ENCODE measurements at regions not wholly inside any gene's neighbourhood (a gene's known extent, or its start where the extent isn't known, plus 50 kb on each side); places are given as distances from the start of the nearest gene placed in this dataset.

DNA sequence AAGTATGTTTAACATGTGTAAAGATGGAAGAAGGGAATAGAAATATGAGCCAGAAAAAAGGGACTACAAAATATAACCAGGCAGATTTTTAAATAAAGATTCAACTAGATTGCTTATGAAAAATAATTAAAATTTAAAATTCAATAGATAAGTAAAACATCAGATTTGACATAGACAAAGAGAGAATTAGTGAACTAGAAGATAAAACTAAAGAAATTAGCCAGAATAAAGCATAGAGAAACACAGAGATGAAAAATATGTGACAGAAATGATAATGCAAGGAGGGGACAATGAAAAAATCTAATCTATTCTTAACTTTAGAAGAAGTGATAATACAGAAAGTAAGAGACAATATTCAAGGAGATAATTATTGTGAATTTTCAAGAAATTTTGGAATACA is 222.6 kb upstream of the PMFBP1 start:
- H3K27ac Mint-ChIP-seq, result no peak overlapping the region
- no peaks in the 10 kb centered on the region for H3K4me1 Mint-ChIP-seq
- H3K27me3 Mint-ChIP-seq (ENCODE audit: low read depth), result no peaks in the 10 kb centered on the region
- H3K4me3 Mint-ChIP-seq, result no peak overlapping the region
- TF ChIP-seq, protein P1, sequence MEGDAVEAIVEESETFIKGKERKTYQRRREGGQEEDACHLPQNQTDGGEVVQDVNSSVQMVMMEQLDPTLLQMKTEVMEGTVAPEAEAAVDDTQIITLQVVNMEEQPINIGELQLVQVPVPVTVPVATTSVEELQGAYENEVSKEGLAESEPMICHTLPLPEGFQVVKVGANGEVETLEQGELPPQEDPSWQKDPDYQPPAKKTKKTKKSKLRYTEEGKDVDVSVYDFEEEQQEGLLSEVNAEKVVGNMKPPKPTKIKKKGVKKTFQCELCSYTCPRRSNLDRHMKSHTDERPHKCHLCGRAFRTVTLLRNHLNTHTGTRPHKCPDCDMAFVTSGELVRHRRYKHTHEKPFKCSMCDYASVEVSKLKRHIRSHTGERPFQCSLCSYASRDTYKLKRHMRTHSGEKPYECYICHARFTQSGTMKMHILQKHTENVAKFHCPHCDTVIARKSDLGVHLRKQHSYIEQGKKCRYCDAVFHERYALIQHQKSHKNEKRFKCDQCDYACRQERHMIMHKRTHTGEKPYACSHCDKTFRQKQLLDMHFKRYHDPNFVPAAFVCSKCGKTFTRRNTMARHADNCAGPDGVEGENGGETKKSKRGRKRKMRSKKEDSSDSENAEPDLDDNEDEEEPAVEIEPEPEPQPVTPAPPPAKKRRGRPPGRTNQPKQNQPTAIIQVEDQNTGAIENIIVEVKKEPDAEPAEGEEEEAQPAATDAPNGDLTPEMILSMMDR (IDR thresholded peaks at IDR 0.05; ENCODE audit: unreplicated experiment in 3 of 3), result no peak
- H3K9me3 Mint-ChIP-seq, result peaks cover 15% of the 10 kb centered on the region
- peaks cover 19% of the 10 kb centered on the region for H3K36me3 Mint-ChIP-seq (ENCODE audit: low read depth)

DNA sequence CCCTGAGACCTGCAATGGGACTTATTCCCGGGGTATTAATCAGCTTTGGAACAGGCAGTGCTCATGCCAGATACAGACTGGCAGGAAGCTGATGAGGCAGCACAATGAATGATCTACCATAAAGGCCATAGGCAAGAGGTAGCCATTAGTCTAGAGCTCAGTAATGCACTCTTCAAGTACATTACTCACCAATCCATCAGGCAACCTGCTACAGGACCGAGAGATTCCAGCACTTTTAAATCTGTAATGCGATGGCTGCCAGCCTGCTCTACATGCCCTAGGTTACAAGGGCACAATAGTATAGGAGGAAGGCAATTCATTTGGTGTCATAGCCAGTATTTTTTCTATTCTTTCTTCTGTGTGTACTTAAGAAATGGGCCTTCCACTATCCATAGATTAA is 217.8 kb upstream of the PMFBP1 start:
- no peak overlapping the region for H3K4me3 Mint-ChIP-seq
- H3K9me3 Mint-ChIP-seq, result peaks cover 32% of the 10 kb centered on the region
- no peaks in the 10 kb centered on the region for H3K27me3 Mint-ChIP-seq (ENCODE audit: low read depth)
- peaks cover 51% of the 10 kb centered on the region for H3K36me3 Mint-ChIP-seq (ENCODE audit: low read depth)
- TF ChIP-seq, protein P1 (IDR thresholded peaks at IDR 0.05; ENCODE audit: unreplicated experiment in 3 of 3), result no peak
- no peaks in the 10 kb centered on the region for H3K4me1 Mint-ChIP-seq
- H3K27ac Mint-ChIP-seq, result no peak overlapping the region

DNA sequence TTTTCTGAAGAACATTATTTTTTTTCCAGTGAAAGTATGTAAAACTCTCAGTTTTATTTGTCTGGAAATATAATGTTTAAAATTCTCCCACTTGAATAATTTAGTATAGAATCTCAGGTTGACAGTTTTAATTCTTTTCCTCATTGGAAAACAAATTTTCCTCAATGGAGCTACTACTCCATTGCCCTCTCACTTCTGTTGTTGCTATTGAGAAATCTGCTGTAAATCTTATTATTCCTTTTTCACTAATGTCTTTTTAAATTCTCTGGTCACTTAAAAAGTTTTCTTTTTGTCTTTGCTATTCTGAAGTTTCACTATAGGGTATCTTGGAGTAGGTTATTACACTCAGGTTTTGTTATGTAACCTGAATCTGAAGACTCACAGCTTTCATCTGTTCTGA is 216.1 kb upstream of the PMFBP1 start:
- Mint-ChIP-seq H3K27ac (no peak overlapping the region), H3K36me3 (ENCODE audit: low read depth) (peaks cover 57% of the 10 kb centered on the region), H3K4me3 (no peak overlapping the region), H3K9me3 (peaks cover 28% of the 10 kb centered on the region), H3K27me3 (ENCODE audit: low read depth) (no peaks in the 10 kb centered on the region), H3K4me1 (no peaks in the 10 kb centered on the region)
- TF ChIP-seq, protein P1 (IDR thresholded peaks at IDR 0.05; ENCODE audit: unreplicated experiment in 3 of 3), result no peak

DNA sequence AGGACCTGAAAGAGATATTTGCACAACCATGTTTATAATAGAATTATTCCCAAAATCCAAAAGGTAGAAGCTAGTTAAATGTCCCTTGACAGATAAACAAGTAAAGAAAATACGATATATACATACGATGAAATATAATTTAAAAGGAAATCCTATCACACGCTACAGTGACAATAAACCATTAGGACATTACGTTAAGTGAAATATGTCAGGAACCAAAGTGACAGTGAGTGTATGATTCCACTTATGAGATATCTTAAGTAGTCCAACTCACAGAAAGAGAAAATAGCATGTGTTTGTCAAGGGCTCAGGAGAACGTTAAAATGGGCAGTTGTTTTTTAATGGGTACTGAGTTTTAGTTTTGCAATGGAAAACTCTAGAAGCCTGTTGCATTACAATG is 212.7 kb upstream of the PMFBP1 start:
- TF ChIP-seq, protein P1 (IDR thresholded peaks at IDR 0.05; ENCODE audit: unreplicated experiment in 3 of 3), result no peak
- Mint-ChIP-seq H3K4me3 (no peak overlapping the region), H3K4me1 (no peaks in the 10 kb centered on the region), H3K27ac (no peak overlapping the region), H3K9me3 (peaks cover 30% of the 10 kb centered on the region), H3K27me3 (ENCODE audit: low read depth) (no peaks in the 10 kb centered on the region), H3K36me3 (ENCODE audit: low read depth) (peaks cover 74% of the 10 kb centered on the region)

DNA sequence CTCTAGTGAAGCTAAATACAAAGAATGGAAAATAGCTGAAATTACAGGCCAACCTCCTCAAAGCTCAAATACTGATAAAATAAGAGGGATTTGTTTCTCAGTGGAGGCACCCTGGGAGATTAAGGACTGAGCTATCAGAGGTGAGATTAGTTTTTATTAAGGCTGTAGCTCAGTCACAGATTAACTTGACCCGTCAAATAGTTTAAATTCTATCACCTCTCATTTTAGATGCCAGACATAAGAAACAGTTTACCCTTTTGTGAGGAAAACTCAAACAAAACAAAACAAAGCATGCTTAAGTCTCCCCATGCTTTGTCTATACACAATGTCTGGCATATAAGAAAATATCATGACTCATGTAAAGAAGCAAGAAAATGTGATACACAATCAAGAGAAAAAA is 208.3 kb upstream of the PMFBP1 start:
- no peaks in the 10 kb centered on the region for H3K27me3 Mint-ChIP-seq (ENCODE audit: low read depth)
- peaks cover 43% of the 10 kb centered on the region for H3K36me3 Mint-ChIP-seq (ENCODE audit: low read depth)
- no peaks in the 10 kb centered on the region for H3K4me1 Mint-ChIP-seq
- H3K9me3 Mint-ChIP-seq, result peaks cover 10% of the 10 kb centered on the region
- no peak overlapping the region for H3K4me3 Mint-ChIP-seq
- H3K27ac Mint-ChIP-seq, result peak overlapping the region in 1 of 3 experiments; percentile 72
- TF ChIP-seq, protein P1 (IDR thresholded peaks at IDR 0.05; ENCODE audit: unreplicated experiment in 3 of 3), result no peak

DNA sequence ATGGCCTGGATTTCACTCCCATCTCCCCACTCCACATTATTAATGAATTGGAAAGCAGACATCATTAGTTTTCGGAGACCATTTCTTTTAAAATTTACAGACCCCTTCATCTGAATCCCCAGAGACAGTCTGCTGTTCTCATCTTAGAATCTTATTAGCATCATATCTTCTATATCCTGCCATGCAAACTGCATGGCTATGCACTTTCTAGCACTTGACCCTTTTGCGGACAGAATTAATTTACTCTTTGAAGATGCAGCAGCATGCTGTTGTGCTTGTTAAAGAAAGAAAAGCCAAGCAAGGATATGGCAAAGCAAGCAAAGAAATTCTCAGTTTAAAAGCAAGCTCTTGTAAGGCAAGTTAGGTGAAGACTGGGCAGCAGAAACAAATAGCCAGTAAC is 201.2 kb upstream of the PMFBP1 start:
- Mint-ChIP-seq H3K9me3 (no peaks in the 10 kb centered on the region), H3K36me3 (ENCODE audit: low read depth) (peaks cover 13% of the 10 kb centered on the region)

More for the DNA sequence above, 201.2 kb upstream of the PMFBP1 start:
- no peak overlapping the region for H3K27ac Mint-ChIP-seq
- H3K4me3 Mint-ChIP-seq, result no peak overlapping the region
- H3K27me3 Mint-ChIP-seq (ENCODE audit: low read depth), result no peaks in the 10 kb centered on the region
- TF ChIP-seq, protein P1 (IDR thresholded peaks at IDR 0.05; ENCODE audit: unreplicated experiment in 3 of 3), result no peak
- H3K4me1 Mint-ChIP-seq, result peaks cover 14% of the 10 kb centered on the region

All from nephron (organoid).